HG03280 (cell line): ENCODE measurements at regions not wholly inside any gene's neighbourhood (a gene's known extent, or its start where the extent isn't known, plus 50 kb on each side); places are given as distances from the start of the nearest gene placed in this dataset.

Experiments
- ATAC-seq: cut with Tn5 transposase; IDR thresholded peaks from one replicate; pipeline ENCODE4 v1.9.1; 2021; ENCODE audit warnings: mild to moderate bottlenecking, moderate library complexity; ENCODE audit not compliant: unreplicated experiment

- no peak for ATAC-seq
Observed at GRCh38 chr12:93173178-93173957, 204.4 kb upstream of the NUDT4 start.

GRCh38 chr12:93174048-93174447 lies 203.7 kb upstream of the NUDT4 start:
- ATAC-seq: no peak

- no peak for ATAC-seq
Observed at GRCh38 chr12:93174473-93174872, 203.3 kb upstream of the NUDT4 start.

- ATAC-seq: no peak
Observed at GRCh38 chr12:93176165-93176564, 201.6 kb upstream of the NUDT4 start.

- no peak for ATAC-seq
Observed at GRCh38 chr12:93176610-93177126, 201.1 kb upstream of the NUDT4 start.

GRCh38 chr12:93177208-93178153 lies 200.2 kb upstream of the NUDT4 start:
- ATAC-seq: no peak

GRCh38 chr12:93178154-93178878 lies 199.4 kb upstream of the NUDT4 start:
- no peak for ATAC-seq

- ATAC-seq: no peak
Observed at GRCh38 chr12:93179792-93180191, 197.9 kb upstream of the NUDT4 start.

GRCh38 chr12:93180566-93180965 lies 197.2 kb upstream of the NUDT4 start:
- ATAC-seq: no peak

GRCh38 chr12:93181409-93181965 lies 196.2 kb upstream of the NUDT4 start:
- no peak for ATAC-seq

GRCh38 chr12:93183940-93184671 lies 193.6 kb upstream of the NUDT4 start:
- peak; percentile 80 for ATAC-seq

GRCh38 chr12:93184672-93185368 lies 192.9 kb upstream of the NUDT4 start:
- peak; percentile 10 for ATAC-seq

GRCh38 chr12:93185369-93185741 lies 192.4 kb upstream of the NUDT4 start:
- ATAC-seq: no peak

GRCh38 chr12:93186131-93186530 lies 191.6 kb upstream of the NUDT4 start:
- ATAC-seq: no peak

- no peak for ATAC-seq
Observed at GRCh38 chr12:93186621-93187020, 191.1 kb upstream of the NUDT4 start.

- no peak for ATAC-seq
Observed at GRCh38 chr12:93191423-93191822, 186.3 kb upstream of the NUDT4 start.

GRCh38 chr12:93191956-93192355 lies 185.8 kb upstream of the NUDT4 start:
- no peak for ATAC-seq

- no peak for ATAC-seq
Observed at GRCh38 chr12:93192878-93193277, 184.8 kb upstream of the NUDT4 start.

GRCh38 chr12:93195511-93195910 lies 182.2 kb upstream of the NUDT4 start:
- ATAC-seq: no peak
